ENCODE measurements at regions not wholly inside any gene's neighbourhood (a gene's known extent, or its start where the extent isn't known, plus 50 kb on each side); places are given as distances from the start of the nearest gene placed in this dataset.
"Not testable (repeated sequence)": the region's sequence is repeated elsewhere in the genome, so short reads cannot be mapped to it uniquely, and the experiment has no call there.

DNA sequence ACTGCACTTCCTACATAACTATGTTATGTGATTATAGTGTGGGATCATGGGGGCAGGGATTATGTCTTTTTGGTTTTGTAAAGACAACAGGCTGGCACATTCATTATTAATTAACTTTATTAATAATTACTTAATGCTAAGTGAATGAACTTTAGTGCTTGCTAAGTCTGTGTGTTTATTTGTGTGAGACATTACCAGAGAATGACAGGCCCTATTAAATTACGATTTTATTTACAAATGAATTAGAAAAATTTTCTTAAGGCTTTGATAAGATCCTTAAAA lies 100.9 kb downstream of the CD83 start:
- DNase-seq: no peak

- DNase-seq: no peak
Measured at GRCh38 chr6:14221564-14222279, 104.2 kb downstream of the CD83 start.

DNA sequence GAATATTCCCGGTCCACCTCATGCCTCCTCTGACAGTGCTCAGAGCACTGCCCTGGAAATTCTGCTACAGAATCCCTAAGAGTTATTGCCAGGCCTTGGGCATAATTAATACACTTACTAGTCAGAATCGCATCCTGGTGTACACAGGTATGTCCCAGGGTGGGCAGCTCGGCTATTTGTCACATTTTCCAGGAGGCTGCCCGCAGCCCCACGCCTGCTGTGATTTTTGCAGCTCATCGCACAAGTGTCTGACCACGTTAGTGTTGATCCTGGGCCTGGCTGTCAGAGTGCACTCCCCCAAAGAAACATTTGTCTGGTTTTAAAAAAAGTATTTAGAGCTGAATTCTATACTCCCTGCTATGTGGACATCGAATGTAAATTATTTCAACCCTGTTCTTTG lies 105.4 kb downstream of the CD83 start:
- DNase-seq: no peak

DNA sequence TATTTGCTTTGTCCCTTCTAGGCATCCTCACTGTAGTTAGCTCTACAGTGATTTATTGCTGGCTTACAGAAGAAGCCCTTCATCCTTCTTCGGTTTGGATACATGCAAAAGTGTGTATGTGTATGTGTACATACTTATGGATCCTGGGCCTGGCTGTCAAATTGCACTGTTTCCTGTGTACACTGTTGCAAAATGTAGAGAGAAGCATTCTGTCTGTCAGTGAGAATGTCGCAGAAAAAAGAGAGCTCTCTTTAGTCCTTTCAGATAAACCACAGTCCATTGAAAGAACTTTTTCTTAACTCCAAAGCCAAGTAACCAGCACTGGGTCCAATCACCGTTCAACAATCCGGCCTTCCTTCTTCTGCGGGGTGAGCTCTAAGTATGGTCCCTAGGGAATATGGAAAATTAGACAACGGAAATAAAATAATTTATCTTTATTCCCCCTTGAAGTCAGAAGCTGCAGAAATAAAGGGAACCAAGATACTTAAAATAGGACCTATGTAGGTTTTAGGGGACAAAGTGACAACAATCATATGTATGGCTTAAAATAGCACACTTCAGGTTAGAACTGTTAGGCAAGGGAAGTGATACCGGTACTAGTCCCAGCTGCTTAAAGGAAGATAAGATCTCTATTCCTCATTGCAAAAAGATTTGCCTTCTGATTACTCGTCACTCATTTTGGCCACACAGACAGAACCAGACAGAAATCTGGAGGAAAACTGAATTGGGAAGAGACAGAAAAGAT lies 107.0 kb downstream of the CD83 start:
- no peak for DNase-seq

GRCh38 chr6:14226051-14226660 lies 108.6 kb downstream of the CD83 start:
- no peak for DNase-seq

DNA sequence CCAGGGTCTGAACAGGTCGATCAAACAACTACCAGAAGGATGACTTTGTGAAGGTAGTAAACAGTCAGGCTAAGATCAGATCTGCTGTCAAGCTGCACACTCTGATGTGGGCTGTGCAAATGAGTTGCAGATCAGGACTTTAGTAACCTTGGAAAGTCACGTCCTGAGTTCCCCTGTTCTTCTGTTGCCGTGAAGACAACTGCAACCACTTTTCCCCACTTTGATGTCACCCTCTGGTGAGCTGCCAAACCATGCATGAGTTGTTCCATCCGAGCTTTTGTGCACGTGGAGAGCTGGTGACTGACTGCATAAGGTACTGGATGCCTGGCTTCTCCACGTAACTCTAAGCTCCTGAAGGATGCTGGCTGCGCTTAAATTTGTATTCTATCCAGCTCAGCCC lies 111.0 kb downstream of the CD83 start:
- peak; percentile 79 for DNase-seq

GRCh38 chr6:14231071-14231483 lies 113.5 kb downstream of the CD83 start:
- DNase-seq: no peak

GRCh38 chr6:14231501-14232280 lies 114.1 kb downstream of the CD83 start:
- DNase-seq: peak; percentile 42

DNA sequence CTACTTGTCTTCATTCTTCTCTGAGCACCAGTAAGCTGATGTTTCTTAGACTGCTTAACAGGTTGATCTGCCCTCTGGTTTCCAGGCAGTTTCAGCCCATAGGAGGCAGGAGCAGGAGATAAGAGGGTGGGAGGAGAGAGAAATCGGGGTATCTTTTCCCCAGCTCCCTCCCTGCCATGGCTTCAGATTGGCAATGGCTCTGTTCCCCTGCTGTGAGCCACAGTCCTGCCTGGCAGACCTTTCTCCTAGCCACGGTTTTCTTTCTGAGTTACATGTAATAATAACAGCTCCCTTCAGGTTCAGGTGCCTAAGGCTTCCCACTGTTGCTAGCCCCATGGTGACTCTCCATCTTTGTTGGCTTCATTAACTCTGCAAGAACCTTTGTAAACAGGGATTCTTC lies 115.3 kb downstream of the CD83 start:
- no peak for DNase-seq

- no peak for DNase-seq
Measured at GRCh38 chr6:14235653-14236356, 118.2 kb downstream of the CD83 start.

- DNase-seq: no peak
Measured at GRCh38 chr6:14239097-14239496, 121.5 kb downstream of the CD83 start.

- DNase-seq: no peak
Measured at GRCh38 chr6:14240411-14241166, 123.0 kb downstream of the CD83 start.

DNA sequence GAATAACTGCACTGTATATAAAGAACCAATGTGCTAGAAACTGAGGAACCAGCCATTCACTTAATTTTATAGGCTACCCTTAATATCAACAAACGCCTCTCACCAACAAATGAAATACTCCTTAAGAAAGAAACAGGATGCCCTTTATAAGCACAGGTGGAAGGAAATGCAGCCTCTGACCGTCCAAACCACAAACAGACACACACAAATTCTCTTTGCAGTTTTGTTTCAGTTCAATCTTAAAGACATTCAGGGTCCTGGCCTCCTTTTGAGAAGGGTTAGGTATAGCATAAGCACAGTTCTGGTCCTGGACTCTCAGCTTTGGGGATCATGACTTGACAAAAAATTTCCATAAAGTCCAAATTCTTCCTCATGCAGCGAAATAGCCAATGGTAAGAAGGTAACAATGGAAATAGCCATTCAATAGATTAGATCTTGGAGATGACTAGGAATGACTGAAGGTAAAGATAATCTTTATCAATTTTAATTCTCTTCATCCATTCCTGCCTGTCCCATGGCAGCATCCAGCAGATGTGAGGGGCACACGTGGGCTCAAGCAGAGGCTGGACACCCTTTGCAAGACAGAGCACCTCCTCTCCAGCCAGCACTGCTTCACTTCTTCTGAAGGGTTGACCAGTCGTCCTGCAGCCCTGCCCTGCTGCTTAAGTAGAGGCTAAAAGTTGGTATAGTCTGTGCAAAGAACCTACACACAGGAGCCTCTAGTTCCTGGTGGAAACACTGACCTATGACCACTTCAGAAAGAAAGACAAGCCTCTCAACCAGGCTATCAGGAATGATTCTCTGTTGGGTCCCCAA lies 123.9 kb downstream of the CD83 start:
- DNase-seq: no peak

GRCh38 chr6:14242912-14243311 lies 125.3 kb downstream of the CD83 start:
- DNase-seq: not testable (repeated sequence)

- DNase-seq: no peak
Measured at GRCh38 chr6:14243597-14243996, 126.0 kb downstream of the CD83 start.

GRCh38 chr6:14246876-14247275 lies 129.3 kb downstream of the CD83 start:
- DNase-seq: no peak

GRCh38 chr6:14250573-14250972 lies 133.0 kb downstream of the CD83 start:
- DNase-seq: no peak

DNA sequence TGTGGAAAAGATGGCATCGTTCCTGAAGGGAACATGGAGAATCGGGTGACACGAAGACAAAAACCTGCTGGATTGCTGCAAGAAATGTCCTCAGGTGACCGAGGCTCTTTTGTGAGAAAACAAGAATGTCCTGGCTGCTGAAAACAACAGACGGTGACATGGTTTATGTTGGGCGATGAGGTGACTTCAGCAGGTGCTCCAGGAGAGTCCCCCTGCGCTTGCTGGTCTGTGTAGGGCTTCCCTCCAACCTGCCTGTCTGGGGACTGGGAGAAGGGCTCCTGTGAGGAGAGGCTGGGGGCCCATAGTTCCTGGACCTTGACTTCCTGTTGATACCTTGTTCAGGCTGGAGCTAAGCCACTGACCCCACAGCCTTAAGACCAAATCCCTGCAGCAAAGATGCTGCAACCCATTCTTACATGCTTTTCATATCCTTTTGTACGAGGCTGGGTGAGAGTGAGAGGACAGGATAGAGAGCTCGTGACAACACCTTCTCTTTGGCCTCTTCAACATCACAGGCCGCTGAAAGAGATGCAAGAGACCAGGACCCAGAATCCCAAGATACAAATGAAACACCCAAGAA lies 134.8 kb downstream of the CD83 start:
- DNase-seq: no peak

GRCh38 chr6:14254505-14254904 lies 136.9 kb downstream of the CD83 start:
- no peak for DNase-seq

DNA sequence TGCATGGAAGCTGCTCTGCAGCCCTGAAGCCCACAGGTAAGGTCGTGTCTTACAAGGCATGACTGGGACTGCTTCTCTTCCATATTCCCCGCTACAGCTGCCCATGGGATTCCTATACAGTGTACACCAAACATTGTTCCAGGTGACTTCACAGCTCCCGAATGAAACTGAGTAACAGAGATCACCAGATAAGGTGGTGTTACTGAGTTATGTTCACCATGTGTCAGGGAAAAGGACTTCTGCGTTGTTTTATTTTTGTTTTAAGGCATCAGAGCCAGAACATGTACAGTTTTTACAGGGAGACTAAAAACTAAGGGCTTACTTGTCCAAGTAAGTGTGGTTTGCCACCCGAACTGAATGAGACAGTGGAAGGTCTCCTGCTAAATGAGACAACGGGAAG lies 138.3 kb downstream of the CD83 start:
- no peak for DNase-seq

GRCh38 chr6:14258117-14258516 lies 140.5 kb downstream of the CD83 start:
- DNase-seq: no peak

Measured in stimulated activated CD4-positive, alpha-beta T cell treated with anti-CD3 and anti-CD28 coated beads, Interleukin-1b, Interleukin-23, amount 100 ng/mL, for 48 hours (primary cell).